ENCODE measurements at regions not wholly inside any gene's neighbourhood (a gene's known extent, or its start where the extent isn't known, plus 50 kb on each side); places are given as distances from the start of the nearest gene placed in this dataset.

DNA sequence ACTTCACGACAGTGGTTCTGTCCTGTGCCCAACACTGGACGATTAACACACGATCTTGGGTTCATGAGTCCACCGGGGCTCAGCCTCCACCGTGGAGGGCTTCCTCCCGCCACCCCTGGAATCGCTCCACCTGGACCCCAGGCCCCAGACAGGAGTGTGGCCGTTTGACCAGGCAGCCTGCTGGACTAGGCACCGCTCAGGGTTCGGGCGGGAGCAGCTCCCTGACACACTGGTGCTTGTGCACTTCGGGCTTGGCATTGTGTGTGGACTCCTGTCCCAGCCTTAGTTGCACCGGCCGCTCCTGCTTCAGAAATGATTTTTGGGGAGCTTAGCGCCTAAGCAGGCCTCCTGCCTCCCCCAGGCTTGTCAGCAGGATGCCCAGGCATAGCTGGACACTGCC is 617.4 kb upstream of the SALL3 start:
- TF ChIP-seq POLR2A (IDR thresholded peaks at IDR 0.05; ENCODE audit: low read length) (no peak), GATA1 (IDR thresholded peaks at IDR 0.05; ENCODE audit: low read depth, low read length) (no peak)

Data from erythroblast (primary cell).